ENCODE measurements at regions not wholly inside any gene's neighbourhood (a gene's known extent, or its start where the extent isn't known, plus 50 kb on each side); places are given as distances from the start of the nearest gene placed in this dataset.

GRCh38 chr3:5331567-5332269 is 144.2 kb downstream of the EDEM1 start:
- TF ChIP-seq, protein P1, sequence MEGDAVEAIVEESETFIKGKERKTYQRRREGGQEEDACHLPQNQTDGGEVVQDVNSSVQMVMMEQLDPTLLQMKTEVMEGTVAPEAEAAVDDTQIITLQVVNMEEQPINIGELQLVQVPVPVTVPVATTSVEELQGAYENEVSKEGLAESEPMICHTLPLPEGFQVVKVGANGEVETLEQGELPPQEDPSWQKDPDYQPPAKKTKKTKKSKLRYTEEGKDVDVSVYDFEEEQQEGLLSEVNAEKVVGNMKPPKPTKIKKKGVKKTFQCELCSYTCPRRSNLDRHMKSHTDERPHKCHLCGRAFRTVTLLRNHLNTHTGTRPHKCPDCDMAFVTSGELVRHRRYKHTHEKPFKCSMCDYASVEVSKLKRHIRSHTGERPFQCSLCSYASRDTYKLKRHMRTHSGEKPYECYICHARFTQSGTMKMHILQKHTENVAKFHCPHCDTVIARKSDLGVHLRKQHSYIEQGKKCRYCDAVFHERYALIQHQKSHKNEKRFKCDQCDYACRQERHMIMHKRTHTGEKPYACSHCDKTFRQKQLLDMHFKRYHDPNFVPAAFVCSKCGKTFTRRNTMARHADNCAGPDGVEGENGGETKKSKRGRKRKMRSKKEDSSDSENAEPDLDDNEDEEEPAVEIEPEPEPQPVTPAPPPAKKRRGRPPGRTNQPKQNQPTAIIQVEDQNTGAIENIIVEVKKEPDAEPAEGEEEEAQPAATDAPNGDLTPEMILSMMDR (IDR thresholded peaks at IDR 0.05; ENCODE audit: borderline replicate concordance, insufficient read depth, low read depth, low read length): no peak
- H3K4me3 ChIP-seq (ENCODE audit: low read depth, low read length): no peak overlapping the region

- H3K4me3 ChIP-seq (ENCODE audit: low read depth, low read length): no peak overlapping the region
- TF ChIP-seq, protein P1 (IDR thresholded peaks at IDR 0.05; ENCODE audit: borderline replicate concordance, insufficient read depth, low read depth, low read length): no peak
These were observed 144.9 kb downstream of the EDEM1 start for GRCh38 chr3:5332270-5332956.

DNA sequence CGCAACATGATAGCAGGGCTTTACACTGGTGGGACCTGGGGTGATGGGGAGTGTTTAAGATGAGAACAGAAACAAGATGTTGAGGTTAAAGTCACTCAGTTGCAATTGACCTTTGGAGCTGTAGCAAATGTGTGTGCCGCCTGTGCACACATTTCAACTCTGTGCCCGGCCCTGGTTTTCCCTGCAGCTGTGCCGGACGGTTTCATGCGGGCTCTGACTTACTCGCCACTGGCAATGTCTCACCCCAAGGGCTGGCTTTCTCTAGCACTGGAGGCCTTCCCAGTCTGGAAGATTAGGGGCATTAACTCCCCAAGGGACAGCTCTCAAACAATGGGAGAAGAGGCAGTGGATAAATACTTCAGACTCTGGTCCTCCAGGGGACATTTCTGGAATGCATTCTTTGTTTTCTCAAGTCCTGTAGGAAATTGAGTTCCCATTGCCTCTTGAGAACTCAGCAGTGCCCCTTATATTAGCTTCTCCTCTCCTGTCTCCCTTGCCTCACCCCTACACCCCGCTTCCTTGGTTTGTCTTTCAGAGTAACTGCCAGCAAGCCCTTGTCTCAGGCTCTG is 152.5 kb downstream of the EDEM1 start:
- TF ChIP-seq, protein P1 (IDR thresholded peaks at IDR 0.05; ENCODE audit: borderline replicate concordance, insufficient read depth, low read depth, low read length): no peak
- H3K4me3 ChIP-seq (ENCODE audit: low read depth, low read length): no peak overlapping the region

- H3K4me3 ChIP-seq (ENCODE audit: low read depth, low read length): no peak overlapping the region
- TF ChIP-seq, protein P1 (IDR thresholded peaks at IDR 0.05; ENCODE audit: borderline replicate concordance, insufficient read depth, low read depth, low read length): no peak
These were observed 154.1 kb downstream of the EDEM1 start for GRCh38 chr3:5341610-5342009.

DNA sequence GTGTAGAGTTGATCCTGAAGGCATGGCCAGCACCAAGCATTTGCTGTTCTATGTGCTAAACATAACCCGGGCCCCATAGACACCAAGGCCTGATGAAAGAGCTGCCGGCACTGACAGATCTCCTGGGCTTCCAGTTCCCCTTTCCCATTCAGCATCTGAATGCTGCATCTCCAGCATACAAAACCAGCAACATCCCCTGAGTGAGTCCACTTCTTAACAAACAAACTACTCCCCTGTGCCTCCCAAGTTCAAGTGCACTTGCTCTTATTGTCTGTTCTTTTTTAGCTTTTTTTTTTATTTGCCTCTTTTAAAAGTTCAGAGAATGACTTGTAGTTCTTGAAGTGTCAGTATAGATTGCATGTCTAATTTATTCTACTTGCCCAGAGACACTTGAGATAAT is 156.0 kb downstream of the EDEM1 start:
- TF ChIP-seq, protein P1 (IDR thresholded peaks at IDR 0.05; ENCODE audit: borderline replicate concordance, insufficient read depth, low read depth, low read length): no peak
- no peak overlapping the region for H3K4me3 ChIP-seq (ENCODE audit: low read depth, low read length)

DNA sequence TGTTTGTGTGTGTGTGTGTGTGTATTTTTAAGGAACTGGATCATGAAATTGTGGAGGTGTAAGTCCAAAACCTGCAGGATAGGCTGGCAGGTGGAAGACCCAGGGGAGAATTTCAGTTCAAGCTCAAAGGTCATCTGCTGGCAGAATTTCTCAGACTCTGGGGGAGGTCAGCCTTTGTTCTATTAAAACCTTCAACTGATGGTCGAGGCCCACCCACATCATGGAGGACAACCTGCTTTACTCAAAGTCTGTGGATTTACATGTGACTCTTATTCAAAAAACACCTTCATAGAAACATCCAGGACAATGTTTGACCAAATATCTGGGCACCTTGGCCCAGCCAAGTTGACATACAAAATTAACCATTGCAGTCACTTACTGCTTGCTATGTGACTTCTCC is 157.2 kb downstream of the EDEM1 start:
- no peak overlapping the region for H3K4me3 ChIP-seq (ENCODE audit: low read depth, low read length)
- TF ChIP-seq, protein P1 (IDR thresholded peaks at IDR 0.05; ENCODE audit: borderline replicate concordance, insufficient read depth, low read depth, low read length): no peak
